ENCODE measurements at regions not wholly inside any gene's neighbourhood (a gene's known extent, or its start where the extent isn't known, plus 50 kb on each side); places are given as distances from the start of the nearest gene placed in this dataset.

DNA sequence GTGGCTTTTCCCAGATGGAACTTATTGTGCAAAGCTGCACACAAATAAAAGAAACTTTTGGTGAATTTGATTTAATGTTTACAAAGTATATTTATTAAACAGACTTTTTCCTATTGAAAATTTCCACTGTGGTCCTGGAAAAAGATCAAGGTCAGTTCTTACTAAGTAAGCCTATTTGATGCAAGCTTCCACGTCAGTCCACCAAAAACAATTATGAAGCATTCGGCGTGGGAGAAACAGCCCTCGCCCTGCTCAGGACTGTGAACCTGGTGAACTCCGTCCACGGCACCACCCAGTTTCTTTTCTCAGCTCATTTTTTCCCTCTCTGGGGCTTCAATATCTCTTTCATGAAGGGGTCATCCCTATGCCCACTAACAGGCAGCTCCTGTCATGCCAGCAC lies 149.8 kb downstream of the EFNB2 start:
- Histone ChIP-seq H3K4me3 (no peak overlapping the region), H3K9me3 (peaks cover 0 to 4% (median 0%) of the 10 kb centered on the region in 11 donors), H3K27me3 (no peaks in the 10 kb centered on the region), H3K4me1 (no peaks in the 10 kb centered on the region), H3K36me3 (no peaks in the 10 kb centered on the region), H3K27ac (no peak overlapping the region)
- no peak for DNase-seq
- 93 to 96% methylated on average over 6 of the region's 6 CpGs for WGBS, 2 donors
- intact Hi-C loops (cut with DNase I): no loop called here
- TF ChIP-seq, protein P1, sequence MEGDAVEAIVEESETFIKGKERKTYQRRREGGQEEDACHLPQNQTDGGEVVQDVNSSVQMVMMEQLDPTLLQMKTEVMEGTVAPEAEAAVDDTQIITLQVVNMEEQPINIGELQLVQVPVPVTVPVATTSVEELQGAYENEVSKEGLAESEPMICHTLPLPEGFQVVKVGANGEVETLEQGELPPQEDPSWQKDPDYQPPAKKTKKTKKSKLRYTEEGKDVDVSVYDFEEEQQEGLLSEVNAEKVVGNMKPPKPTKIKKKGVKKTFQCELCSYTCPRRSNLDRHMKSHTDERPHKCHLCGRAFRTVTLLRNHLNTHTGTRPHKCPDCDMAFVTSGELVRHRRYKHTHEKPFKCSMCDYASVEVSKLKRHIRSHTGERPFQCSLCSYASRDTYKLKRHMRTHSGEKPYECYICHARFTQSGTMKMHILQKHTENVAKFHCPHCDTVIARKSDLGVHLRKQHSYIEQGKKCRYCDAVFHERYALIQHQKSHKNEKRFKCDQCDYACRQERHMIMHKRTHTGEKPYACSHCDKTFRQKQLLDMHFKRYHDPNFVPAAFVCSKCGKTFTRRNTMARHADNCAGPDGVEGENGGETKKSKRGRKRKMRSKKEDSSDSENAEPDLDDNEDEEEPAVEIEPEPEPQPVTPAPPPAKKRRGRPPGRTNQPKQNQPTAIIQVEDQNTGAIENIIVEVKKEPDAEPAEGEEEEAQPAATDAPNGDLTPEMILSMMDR (IDR thresholded peaks at IDR 0.05): no peak
- no peak for ATAC-seq

DNA sequence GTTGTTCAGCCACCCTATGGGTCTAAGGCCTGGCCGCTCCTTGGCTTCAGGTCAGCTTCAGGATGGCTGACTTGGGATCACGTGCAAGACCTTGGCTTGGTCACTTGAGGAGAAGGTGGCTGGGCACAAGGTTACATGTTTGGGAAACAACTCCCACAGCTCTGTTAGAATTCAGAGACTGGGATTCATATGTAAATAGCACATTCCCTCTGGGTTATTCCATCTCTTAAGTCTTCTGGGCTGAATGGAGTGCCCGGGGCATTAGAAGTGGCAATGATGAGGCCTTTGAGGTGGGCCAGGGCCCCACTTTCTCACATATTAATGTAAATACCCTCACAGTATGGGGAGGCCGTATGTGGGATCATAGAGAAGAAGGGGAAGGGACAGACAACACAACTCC lies 150.9 kb downstream of the EFNB2 start:
- Histone ChIP-seq H3K36me3 (no peaks in the 10 kb centered on the region), H3K4me1 (no peaks in the 10 kb centered on the region), H3K4me3 (no peak overlapping the region), H3K9me3 (peaks cover 0 to 4% (median 0%) of the 10 kb centered on the region in 11 donors), H3K27ac (no peak overlapping the region), H3K27me3 (no peaks in the 10 kb centered on the region)
- DNase-seq (no peak), ATAC-seq (no peak)
- WGBS, 2 donors: 70 to 89% methylated on average over 4 of the region's 4 CpGs
- TF ChIP-seq, protein P1 (IDR thresholded peaks at IDR 0.05): no peak
- intact Hi-C loops (cut with DNase I): no loop called here

DNA sequence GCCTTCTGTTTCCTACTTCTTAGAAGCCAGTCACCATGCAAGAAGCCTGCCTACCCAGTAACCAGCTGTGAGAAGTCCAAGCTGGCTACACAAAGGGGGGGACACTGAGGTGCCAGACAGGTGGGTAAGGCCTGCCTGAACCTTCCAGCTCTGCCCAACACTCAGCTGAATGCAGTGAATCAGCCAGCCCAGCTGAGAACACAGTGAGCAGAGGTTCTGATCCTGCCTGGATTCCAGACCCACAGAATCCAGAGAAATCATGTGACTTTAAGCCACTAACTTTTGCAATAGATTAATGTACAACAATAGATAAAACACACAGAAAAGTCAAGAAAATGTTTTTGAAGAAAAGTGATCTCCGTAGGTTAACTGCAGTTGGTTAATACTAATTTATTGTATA lies 151.7 kb downstream of the EFNB2 start:
- ATAC-seq: no peak
- no peak overlapping the region for H3K27ac ChIP-seq
- intact Hi-C loops (cut with DNase I): no loop called here
- H3K9me3 ChIP-seq: peaks cover 0 to 3% (median 0%) of the 10 kb centered on the region in 11 donors
- H3K36me3 ChIP-seq: no peaks in the 10 kb centered on the region
- WGBS, 2 donors: 99 to 100% methylated on average over 1 of the region's 1 CpG
- H3K27me3 ChIP-seq: no peaks in the 10 kb centered on the region
- TF ChIP-seq, protein P1 (IDR thresholded peaks at IDR 0.05): no peak
- H3K4me3 ChIP-seq: no peak overlapping the region
- H3K4me1 ChIP-seq: no peaks in the 10 kb centered on the region
- no peak for DNase-seq

DNA sequence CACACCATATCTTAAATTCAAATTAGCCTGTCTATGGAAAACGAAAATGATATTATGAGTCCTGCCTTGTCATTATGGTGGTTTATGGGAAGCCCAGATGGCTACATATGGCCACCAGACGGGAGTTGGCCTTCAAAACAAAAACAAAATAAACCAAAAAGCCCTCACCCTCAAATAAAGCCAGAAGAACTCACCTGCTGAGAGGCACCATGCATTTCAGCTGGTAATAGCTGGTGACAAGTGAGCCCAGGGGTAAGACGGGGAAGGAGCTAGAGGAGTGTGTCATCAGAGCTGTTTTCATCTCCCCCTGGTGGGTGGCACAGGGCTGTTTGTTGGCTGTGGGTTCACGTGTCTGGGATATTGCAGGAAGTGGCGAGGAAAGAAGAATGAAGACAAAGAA lies 152.9 kb downstream of the EFNB2 start:
- H3K27me3 ChIP-seq: no peaks in the 10 kb centered on the region
- H3K9me3 ChIP-seq: no peaks in the 10 kb centered on the region
- no peak overlapping the region for H3K4me3 ChIP-seq
- H3K4me1 ChIP-seq: no peaks in the 10 kb centered on the region
- no peaks in the 10 kb centered on the region for H3K36me3 ChIP-seq
- TF ChIP-seq, protein P1 (IDR thresholded peaks at IDR 0.05): no peak
- intact Hi-C loops (cut with DNase I): no loop called here
- DNase-seq (no peak), ATAC-seq (no peak)
- WGBS, 2 donors: 82 to 88% methylated on average over 5 of the region's 5 CpGs
- no peak overlapping the region for H3K27ac ChIP-seq

DNA sequence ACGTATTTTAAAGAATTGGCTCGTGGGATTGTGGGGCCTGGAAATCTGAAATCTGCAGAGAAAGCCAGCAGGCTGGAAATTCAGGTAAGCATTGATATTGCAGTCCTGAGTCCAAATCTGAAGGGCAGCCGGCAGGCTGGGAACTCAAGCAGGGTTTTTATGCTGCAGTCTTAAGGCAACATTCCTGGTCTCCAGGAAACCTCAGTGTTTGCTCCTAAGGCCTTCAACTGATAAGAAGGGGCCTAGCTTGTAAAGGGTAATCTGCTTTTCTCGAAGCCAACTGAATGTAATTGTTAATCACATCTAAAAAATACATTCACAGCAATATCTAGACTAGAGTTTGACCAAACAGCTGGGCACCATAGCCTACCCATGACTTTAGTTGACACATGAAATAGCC lies 154.4 kb downstream of the EFNB2 start:
- Histone ChIP-seq H3K27ac (no peak overlapping the region), H3K4me1 (no peaks in the 10 kb centered on the region), H3K4me3 (no peak overlapping the region), H3K9me3 (no peaks in the 10 kb centered on the region), H3K36me3 (no peaks in the 10 kb centered on the region), H3K27me3 (no peaks in the 10 kb centered on the region)
- no peak for DNase-seq
- ATAC-seq: no peak
- intact Hi-C loops (cut with DNase I): no loop called here
- TF ChIP-seq, protein P1 (IDR thresholded peaks at IDR 0.05): no peak
- 65 to 68% methylated on average over 4 of the region's 4 CpGs for WGBS, 2 donors
